Right hindlimb (tissue), 1 donor: ENCODE measurements at regions not wholly inside any gene's neighbourhood (a gene's known extent, or its start where the extent isn't known, plus 50 kb on each side); places are given as distances from the start of the nearest gene placed in this dataset.
"Not testable (repeated sequence)": the region's sequence is repeated elsewhere in the genome, so short reads cannot be mapped to it uniquely, and the experiment has no call there.

Experiments
- DNase-seq: peaks from one replicate; pipeline ENCODE4 v3.0.0-alpha.2; 2018

- no peak for DNase-seq
Observed at GRCh38 chr3:139202226-139202958, 141.4 kb upstream of the MRPS22 start.

- DNase-seq: no peak
Observed at GRCh38 chr3:139202959-139203349, 140.9 kb upstream of the MRPS22 start.

DNA sequence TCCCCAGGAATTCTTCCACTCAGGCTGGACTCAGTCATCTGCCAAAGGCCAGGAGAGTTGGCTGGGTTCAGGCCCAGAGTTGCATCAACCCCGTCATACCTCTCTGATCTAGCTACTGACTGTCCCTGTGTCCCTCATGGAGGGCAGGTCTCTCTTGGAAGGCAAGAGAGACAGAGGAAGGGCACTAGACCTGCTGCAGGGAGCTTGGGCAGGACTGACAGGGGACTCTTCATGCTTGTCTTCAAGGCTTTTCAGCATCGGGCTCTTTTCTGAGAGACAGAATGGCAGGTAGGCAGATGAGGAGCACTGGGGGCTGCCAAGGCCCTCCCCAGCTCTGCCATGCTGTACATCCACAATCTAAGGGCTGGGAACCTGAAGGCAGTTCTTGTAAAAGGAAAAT is 140.1 kb upstream of the MRPS22 start:
- no peak for DNase-seq

DNA sequence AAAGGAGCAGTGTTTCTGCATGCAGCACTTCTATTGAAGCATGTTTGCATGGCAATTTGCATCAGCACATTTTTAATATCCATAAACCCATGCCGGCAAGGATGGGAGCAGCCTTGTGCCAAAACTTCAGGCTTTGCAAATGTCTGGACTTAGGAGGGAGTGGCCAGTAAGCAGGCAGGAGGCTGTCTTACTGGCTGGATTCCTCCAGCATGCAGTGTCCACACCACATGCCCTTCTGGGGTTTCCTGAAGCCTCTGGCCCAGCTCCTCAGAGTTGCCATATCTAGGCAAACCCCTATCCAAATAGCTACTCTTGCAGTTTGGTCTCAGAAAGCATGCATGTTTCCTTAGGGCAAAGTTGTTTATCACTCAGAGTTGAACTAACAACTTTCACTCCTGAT is 139.1 kb upstream of the MRPS22 start:
- DNase-seq: no peak

GRCh38 chr3:139213936-139214335 is 129.9 kb upstream of the MRPS22 start:
- DNase-seq: no peak

- DNase-seq: no peak
Observed at GRCh38 chr3:139216958-139217357, 126.9 kb upstream of the MRPS22 start.

DNA sequence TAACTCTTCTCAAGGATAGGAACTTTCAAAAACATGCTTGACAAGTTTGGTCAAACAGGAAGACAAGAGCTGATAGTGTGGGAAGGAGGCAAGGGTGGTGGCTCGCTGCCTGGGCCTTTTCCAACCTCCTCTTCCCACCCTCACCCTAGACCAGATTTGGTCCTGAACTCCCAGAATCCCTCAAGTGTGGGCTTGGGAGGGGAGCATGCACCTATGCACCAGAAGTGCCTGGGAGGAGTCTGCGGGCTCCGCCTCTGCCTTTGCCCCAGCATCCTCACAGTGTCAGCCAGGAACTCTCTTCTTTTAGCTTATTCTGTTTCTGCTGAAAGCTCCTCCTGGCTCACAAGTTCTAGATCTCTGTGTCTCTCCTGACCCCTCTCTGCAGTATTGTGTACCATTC is 126.2 kb upstream of the MRPS22 start:
- no peak for DNase-seq

GRCh38 chr3:139218046-139218445 is 125.8 kb upstream of the MRPS22 start:
- DNase-seq: no peak

- DNase-seq: no peak
Observed at GRCh38 chr3:139219463-139219862, 124.4 kb upstream of the MRPS22 start.

DNA sequence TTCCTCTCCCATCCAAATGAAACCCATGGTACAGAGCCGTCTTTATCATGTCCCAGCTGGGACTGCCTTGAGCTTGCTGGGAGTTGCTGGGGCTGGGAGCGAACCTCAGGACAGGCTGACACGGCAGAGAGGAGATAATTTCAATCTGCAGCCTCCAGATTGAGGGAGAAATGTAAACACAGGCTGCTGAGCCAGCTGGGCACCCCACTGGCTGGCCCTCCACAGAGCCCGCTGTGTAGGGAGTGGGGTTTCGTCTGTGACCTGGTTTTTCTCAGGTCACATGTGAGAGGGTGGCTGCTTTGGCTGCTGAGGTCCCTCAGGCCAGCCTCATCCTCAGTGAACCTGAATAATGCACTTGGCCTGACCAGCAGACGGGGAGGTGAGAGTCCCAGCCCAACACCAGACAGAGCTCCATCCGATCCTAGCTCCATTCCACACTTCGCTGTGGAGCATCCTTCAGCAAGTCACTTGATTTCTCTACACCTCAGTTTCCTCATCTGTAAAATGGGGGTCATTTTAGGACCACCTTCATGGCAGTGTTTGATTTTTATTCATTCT is 121.6 kb upstream of the MRPS22 start:
- DNase-seq: no peak

- no peak for DNase-seq
Observed at GRCh38 chr3:139225548-139225947, 118.3 kb upstream of the MRPS22 start.

GRCh38 chr3:139226731-139227130 is 117.1 kb upstream of the MRPS22 start:
- no peak for DNase-seq

GRCh38 chr3:139227165-139227564 is 116.7 kb upstream of the MRPS22 start:
- no peak for DNase-seq

DNA sequence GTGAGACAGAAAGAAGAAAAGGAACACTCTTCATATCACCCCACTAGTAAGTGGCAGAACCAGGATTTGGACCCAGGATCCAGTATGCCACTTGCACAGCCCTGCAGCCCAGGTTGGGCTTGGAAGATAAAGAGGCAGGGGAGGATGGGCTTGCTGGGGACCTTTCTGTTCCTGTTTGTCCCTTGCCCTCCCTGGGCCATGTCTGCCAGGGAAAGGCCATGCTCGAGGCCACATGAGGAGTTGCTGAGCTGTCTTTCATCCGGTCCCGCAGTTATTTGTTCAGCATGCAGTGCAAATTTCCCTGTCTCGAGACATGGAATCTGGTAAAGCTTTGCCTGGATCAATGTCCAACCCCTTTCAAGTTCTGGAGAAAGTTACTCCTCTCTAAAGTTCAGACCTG is 116.0 kb upstream of the MRPS22 start:
- DNase-seq: no peak

DNA sequence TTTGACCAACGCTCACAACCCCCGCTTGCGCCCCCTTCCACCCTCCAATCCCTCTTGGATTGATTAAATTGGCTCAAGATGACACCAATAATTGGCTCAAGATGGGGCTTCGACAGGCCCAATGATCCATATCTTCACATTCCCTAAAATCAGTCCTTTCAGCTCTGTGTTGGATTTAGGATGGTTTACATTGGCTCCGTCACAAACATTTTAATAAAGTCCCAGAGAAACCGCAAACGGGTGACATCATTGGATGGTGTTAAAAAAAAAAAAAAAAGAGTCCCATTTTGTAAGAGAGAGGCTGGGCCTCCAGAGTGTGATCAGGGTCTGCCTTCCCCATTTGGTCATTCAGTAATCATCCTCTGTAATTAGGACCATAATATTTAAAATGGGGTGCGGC is 113.4 kb upstream of the MRPS22 start:
- no peak for DNase-seq

GRCh38 chr3:139231555-139232281 is 112.1 kb upstream of the MRPS22 start:
- no peak for DNase-seq

- DNase-seq: not testable (repeated sequence)
Observed at GRCh38 chr3:139232341-139232740, 111.5 kb upstream of the MRPS22 start.

GRCh38 chr3:139234491-139234890 is 109.3 kb upstream of the MRPS22 start:
- DNase-seq: no peak

GRCh38 chr3:139235192-139235591 is 108.6 kb upstream of the MRPS22 start:
- no peak for DNase-seq

DNA sequence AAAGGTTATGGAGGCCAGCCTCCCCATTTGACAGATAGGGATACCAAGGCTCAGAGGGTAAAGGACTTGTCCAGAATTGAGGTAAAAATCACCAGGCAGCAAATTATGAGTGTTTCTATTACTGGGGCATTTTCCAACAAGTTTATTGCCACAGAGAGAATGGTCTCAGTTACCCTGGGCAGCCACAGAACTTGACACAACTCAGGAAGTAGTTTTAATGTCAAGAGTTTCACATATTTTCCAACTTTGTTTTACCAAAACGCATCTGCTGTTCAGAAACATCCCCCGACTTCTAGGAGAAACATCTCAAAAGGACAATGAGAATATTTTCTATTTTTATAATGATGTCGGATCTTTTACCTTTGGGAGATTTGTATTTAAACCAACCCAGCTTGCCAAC is 107.5 kb upstream of the MRPS22 start:
- DNase-seq: no peak

DNA sequence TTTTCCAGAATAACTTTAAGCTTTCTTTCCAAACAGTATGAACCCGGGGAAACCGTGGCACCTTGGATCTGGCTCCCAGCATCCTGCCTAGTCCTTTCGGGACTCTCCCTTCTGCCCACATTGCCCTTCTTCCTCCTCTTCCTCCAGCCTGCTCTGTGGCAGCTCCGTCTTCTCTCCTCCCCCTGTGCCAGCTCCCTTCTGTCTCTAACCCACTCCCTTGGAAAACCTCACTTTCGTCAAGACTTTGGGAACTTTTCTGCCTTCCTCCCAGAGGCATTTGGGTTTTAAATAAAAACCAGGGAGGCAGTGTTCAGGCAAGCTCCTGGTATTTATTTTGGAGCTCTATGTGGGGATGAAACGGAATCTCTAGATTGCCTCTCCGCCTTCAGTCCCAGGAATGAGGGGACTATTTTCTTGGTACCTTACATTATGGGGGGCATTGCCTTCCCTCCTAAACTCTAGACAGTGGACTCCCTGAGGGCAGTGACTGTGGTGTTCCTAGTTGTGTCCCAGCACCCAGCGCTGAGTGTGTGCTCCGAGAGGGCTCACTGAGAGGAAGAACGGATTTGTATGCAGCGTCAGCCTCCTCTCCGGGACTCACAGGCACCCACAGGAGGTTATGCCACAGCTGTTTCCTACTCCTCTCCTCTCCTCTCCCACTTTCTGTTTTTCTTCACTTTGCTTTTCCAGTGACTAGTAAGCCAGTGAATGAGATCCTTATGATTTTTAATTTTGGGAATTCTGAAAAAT is 105.4 kb upstream of the MRPS22 start:
- no peak for DNase-seq

- DNase-seq: no peak
Observed at GRCh38 chr3:139239550-139239949, 104.3 kb upstream of the MRPS22 start.

DNA sequence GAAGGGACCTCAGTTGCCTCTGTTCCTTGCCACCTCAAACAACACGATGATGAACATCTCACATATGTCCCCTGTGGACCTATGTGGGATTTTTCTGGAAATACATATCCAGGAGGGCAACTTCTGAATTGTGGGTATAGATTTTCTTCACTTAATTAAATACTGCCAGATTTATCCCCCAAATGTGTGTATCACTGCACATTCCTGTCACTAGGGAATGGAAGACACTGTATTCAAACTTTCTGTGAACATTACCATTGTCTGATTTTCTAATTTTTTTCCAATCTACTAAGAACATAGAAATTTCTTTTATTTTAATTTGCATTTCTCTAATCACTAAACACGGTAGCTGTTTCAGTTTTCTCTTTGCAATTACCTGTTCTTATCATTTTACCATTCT is 102.0 kb upstream of the MRPS22 start:
- no peak for DNase-seq

GRCh38 chr3:139243710-139244109 is 100.1 kb upstream of the MRPS22 start:
- DNase-seq: no peak
